ENCODE measurements at regions not wholly inside any gene's neighbourhood (a gene's known extent, or its start where the extent isn't known, plus 50 kb on each side); places are given as distances from the start of the nearest gene placed in this dataset.

DNA sequence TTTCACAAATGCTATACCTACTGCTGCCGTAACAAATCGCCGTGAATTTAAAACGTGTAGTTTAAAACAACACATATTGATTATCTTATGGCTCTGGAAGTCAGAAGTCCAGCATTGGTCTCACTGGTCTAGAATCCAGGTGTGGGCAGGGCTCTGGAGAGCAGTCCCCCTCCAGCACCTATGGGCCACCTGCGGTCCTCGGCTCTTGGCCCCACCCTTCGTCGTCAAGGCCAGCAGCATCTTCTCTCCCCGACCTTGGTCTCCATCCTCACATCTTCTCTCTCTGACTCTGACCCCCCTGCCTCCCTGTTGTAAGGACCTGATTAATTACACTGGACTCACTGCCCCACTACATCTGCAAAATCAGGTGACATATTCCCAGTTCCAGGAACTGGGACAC, 106.4 kb upstream of the COL5A1 start:
- H2AFZ ChIP-seq (ENCODE audit: low read depth, low read length) = no peak overlapping the region
- TF ChIP-seq, protein P1, sequence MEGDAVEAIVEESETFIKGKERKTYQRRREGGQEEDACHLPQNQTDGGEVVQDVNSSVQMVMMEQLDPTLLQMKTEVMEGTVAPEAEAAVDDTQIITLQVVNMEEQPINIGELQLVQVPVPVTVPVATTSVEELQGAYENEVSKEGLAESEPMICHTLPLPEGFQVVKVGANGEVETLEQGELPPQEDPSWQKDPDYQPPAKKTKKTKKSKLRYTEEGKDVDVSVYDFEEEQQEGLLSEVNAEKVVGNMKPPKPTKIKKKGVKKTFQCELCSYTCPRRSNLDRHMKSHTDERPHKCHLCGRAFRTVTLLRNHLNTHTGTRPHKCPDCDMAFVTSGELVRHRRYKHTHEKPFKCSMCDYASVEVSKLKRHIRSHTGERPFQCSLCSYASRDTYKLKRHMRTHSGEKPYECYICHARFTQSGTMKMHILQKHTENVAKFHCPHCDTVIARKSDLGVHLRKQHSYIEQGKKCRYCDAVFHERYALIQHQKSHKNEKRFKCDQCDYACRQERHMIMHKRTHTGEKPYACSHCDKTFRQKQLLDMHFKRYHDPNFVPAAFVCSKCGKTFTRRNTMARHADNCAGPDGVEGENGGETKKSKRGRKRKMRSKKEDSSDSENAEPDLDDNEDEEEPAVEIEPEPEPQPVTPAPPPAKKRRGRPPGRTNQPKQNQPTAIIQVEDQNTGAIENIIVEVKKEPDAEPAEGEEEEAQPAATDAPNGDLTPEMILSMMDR (IDR thresholded peaks at IDR 0.05; ENCODE audit: poor library complexity, severe bottlenecking) = no peak
- TF ChIP-seq MXI1 (conservative IDR thresholded peaks at IDR 0.05; ENCODE audit: poor library complexity, severe bottlenecking) (no peak), RAD21 (conservative IDR thresholded peaks at IDR 0.05) (no peak), EP300 (conservative IDR thresholded peaks at IDR 0.05; ENCODE audit: poor library complexity, severe bottlenecking) (no peak), SMC3 (conservative IDR thresholded peaks at IDR 0.05; ENCODE audit: poor library complexity) (no peak), EZH2 (IDR thresholded peaks at IDR 0.05; ENCODE audit: borderline replicate concordance, insufficient read depth, low read length, poor library complexity, severe bottlenecking) (no peak), TAF1 (IDR thresholded peaks at IDR 0.05; ENCODE audit: low read depth) (no peak), POLR2AphosphoS5 (IDR thresholded peaks at IDR 0.05) (no peak)
- TF ChIP-seq, protein P2, sequence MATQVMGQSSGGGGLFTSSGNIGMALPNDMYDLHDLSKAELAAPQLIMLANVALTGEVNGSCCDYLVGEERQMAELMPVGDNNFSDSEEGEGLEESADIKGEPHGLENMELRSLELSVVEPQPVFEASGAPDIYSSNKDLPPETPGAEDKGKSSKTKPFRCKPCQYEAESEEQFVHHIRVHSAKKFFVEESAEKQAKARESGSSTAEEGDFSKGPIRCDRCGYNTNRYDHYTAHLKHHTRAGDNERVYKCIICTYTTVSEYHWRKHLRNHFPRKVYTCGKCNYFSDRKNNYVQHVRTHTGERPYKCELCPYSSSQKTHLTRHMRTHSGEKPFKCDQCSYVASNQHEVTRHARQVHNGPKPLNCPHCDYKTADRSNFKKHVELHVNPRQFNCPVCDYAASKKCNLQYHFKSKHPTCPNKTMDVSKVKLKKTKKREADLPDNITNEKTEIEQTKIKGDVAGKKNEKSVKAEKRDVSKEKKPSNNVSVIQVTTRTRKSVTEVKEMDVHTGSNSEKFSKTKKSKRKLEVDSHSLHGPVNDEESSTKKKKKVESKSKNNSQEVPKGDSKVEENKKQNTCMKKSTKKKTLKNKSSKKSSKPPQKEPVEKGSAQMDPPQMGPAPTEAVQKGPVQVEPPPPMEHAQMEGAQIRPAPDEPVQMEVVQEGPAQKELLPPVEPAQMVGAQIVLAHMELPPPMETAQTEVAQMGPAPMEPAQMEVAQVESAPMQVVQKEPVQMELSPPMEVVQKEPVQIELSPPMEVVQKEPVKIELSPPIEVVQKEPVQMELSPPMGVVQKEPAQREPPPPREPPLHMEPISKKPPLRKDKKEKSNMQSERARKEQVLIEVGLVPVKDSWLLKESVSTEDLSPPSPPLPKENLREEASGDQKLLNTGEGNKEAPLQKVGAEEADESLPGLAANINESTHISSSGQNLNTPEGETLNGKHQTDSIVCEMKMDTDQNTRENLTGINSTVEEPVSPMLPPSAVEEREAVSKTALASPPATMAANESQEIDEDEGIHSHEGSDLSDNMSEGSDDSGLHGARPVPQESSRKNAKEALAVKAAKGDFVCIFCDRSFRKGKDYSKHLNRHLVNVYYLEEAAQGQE (IDR thresholded peaks at IDR 0.05; ENCODE audit: borderline replicate concordance) = no peak
- no peaks in the 10 kb centered on the region for H3K79me2 ChIP-seq (replicated peaks; ENCODE audit: insufficient read depth, low read length)
- H3K9me3 ChIP-seq (ENCODE audit: low read length) = peaks cover 7% of the 10 kb centered on the region
- H3K4me2 ChIP-seq (ENCODE audit: low read length) = no peak overlapping the region
- no peaks in the 10 kb centered on the region for H3K27me3 ChIP-seq (ENCODE audit: insufficient read depth, low read depth, low read length)
- no peaks in the 10 kb centered on the region for H3K36me3 ChIP-seq (ENCODE audit: insufficient read depth, low read length)
- no peak overlapping the region for H3K9ac ChIP-seq (ENCODE audit: low read length)
- H3K27ac ChIP-seq (ENCODE audit: low read length) = no peak overlapping the region
- no peaks in the 10 kb centered on the region for H3K9me2 ChIP-seq (ENCODE audit: insufficient read depth, low read length)
- H3F3A ChIP-seq (ENCODE audit: insufficient read depth, low read length, poor library complexity, severe bottlenecking) = no peaks in the 10 kb centered on the region
- no peaks in the 10 kb centered on the region for H4K20me1 ChIP-seq (ENCODE audit: insufficient read depth)
- H3K4me3 ChIP-seq (ENCODE audit: low read length) = no peak overlapping the region

DNA sequence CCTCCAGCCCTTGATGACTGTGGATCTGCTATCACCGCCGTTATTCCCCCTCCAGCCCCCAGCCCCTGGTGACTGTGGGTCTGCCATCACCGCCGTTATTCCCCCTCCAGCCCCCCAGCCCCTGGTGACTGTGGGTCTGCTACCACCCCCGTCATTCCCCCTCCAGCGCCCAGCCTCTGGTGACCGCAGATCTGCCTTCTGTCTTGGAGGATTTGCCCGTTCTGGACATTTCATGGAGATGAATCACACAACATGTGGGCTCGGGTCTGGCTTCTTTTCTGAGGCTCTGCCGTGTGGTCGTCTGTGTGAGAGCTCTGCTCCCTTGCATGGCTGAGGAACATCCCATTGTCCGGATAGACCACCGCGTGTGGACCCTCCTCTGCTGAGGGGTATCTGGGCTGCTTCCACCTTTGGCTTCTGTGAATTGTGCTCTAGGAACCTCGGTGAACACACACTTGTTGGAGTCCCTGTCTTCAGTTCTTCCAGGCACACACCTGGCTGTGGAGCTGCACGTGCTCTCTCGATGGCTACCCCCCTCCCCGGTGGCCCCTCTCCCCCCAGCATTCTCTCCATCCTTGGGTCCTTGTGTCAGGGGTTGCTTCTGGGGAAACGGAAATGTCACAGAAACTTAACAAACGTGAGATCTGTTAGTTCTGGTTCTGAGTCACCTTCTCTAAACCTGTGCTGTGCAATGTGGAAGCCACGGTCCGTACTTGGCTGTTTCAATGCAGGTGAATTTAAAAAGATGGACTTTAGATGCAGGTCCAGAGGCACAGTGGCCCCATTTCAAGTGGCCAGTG, 105.3 kb upstream of the COL5A1 start:
- H3K9me3 ChIP-seq (ENCODE audit: low read length) = no peaks in the 10 kb centered on the region
- no peaks in the 10 kb centered on the region for H3K9me2 ChIP-seq (ENCODE audit: insufficient read depth, low read length)
- H3K4me3 ChIP-seq (ENCODE audit: low read length) = no peak overlapping the region
- no peaks in the 10 kb centered on the region for H4K20me1 ChIP-seq (ENCODE audit: insufficient read depth)
- no peaks in the 10 kb centered on the region for H3K79me2 ChIP-seq (replicated peaks; ENCODE audit: insufficient read depth, low read length)
- no peak overlapping the region for H3K9ac ChIP-seq (ENCODE audit: low read length)
- H3K27ac ChIP-seq (ENCODE audit: low read length) = no peak overlapping the region
- H3K4me2 ChIP-seq (ENCODE audit: low read length) = no peak overlapping the region
- H3K27me3 ChIP-seq (ENCODE audit: insufficient read depth, low read depth, low read length) = no peaks in the 10 kb centered on the region
- no peak for TF ChIP-seq EP300 (conservative IDR thresholded peaks at IDR 0.05; ENCODE audit: poor library complexity, severe bottlenecking)
- TF ChIP-seq SMC3 (conservative IDR thresholded peaks at IDR 0.05; ENCODE audit: poor library complexity) = no peak
- TF ChIP-seq, protein P1 (IDR thresholded peaks at IDR 0.05; ENCODE audit: poor library complexity, severe bottlenecking) = no peak
- TF ChIP-seq, protein P2 (IDR thresholded peaks at IDR 0.05; ENCODE audit: borderline replicate concordance) = no peak
- TF ChIP-seq MXI1 (conservative IDR thresholded peaks at IDR 0.05; ENCODE audit: poor library complexity, severe bottlenecking) = no peak
- TF ChIP-seq RAD21 (conservative IDR thresholded peaks at IDR 0.05) = no peak
- TF ChIP-seq POLR2AphosphoS5 (IDR thresholded peaks at IDR 0.05) = no peak
- no peak for TF ChIP-seq TAF1 (IDR thresholded peaks at IDR 0.05; ENCODE audit: low read depth)
- no peak for TF ChIP-seq EZH2 (IDR thresholded peaks at IDR 0.05; ENCODE audit: borderline replicate concordance, insufficient read depth, low read length, poor library complexity, severe bottlenecking)
- H2AFZ ChIP-seq (ENCODE audit: low read depth, low read length) = no peak overlapping the region
- H3F3A ChIP-seq (ENCODE audit: insufficient read depth, low read length, poor library complexity, severe bottlenecking) = no peaks in the 10 kb centered on the region
- H3K36me3 ChIP-seq (ENCODE audit: insufficient read depth, low read length) = no peaks in the 10 kb centered on the region
